Tibial artery (tissue), 4 donors: ENCODE measurements at regions not wholly inside any gene's neighbourhood (a gene's known extent, or its start where the extent isn't known, plus 50 kb on each side); places are given as distances from the start of the nearest gene placed in this dataset.

Source experiments
- DNase-seq, 2 donors: peaks; one replicate each; pipeline ENCODE4 v3.0.0-alpha.2; 2019
- H3K27ac ChIP-seq, 2 donors: fragments of 200-600 bp; sonication (generic) in 1 of 2; 1 replicate in 1 of 2; 2 replicates in 1 of 2; pipeline ENCODE4 v1.5.1; 2018 to 2019; ENCODE audit warnings: mild to moderate bottlenecking in 1 of 2
- H3K27me3 ChIP-seq, 2 donors: fragments of 200-600 bp; sonication (generic) in 1 of 2; one replicate each; pipeline versions ENCODE4 v1.5.1 to v1.6.0; 2016 to 2019
- H3K36me3 ChIP-seq, 3 donors: fragments of 200-600 bp; sonication (generic) in 2 of 3; one replicate each; pipeline ENCODE4 v1.5.1; 2016 to 2019; ENCODE audit warnings: mild to moderate bottlenecking in 2 of 3
- H3K4me1 ChIP-seq, 4 donors: fragments of 200-600 bp; sonication (generic) in 2 of 4; 1 replicate in 3 of 4; 2 replicates in 1 of 4; pipeline ENCODE4 v1.5.1; 2016 to 2019
- H3K4me3 ChIP-seq, 2 donors: fragments of 200-600 bp; sonication (generic) in 1 of 2; 1 replicate in 1 of 2; 2 replicates in 1 of 2; pipeline ENCODE4 v1.5.1; 2018 to 2019; ENCODE audit warnings: mild to moderate bottlenecking in 2 of 2
- H3K9me3 ChIP-seq, 3 donors: fragments of 200-600 bp; sonication (generic) in 1 of 3; one replicate each; pipeline ENCODE4 v1.5.1; 2016 to 2019
- CTCF ChIP-seq, 2 experiments: fragments of 200-600 bp in 1 of 2; fragments of 450-650 bp in 1 of 2; IDR thresholded peaks; one replicate each; pipeline ENCODE4 v1.5.1; 2017 to 2019; ENCODE audit warnings: antibody characterized with exemption in 2 of 2, mild to moderate bottlenecking in 1 of 2, moderate library complexity in 1 of 2
- intact Hi-C: fragments of 100-400 bp; cut with DNase I; formaldehyde crosslinking; loops from one replicate; pipeline ENCODE4 v1.15.0; 2023; ENCODE audit warnings: low total_unique reads

GRCh38 chr16:60564588-60564987 lies 1471.7 kb downstream of the CDH8 start:
- H3K27ac ChIP-seq = no peak overlapping the region
- no peak overlapping the region for H3K4me3 ChIP-seq
- intact Hi-C loops = no loop called here
- no peaks in the 10 kb centered on the region for H3K4me1 ChIP-seq
- no peaks in the 10 kb centered on the region for H3K36me3 ChIP-seq
- TF ChIP-seq CTCF (IDR thresholded peaks at IDR 0.05) = no peak
- H3K9me3 ChIP-seq = no peaks in the 10 kb centered on the region
- H3K27me3 ChIP-seq = no peaks in the 10 kb centered on the region
- DNase-seq = no peak

- H3K36me3 ChIP-seq = no peaks in the 10 kb centered on the region
- H3K27me3 ChIP-seq = no peaks in the 10 kb centered on the region
- no peak for DNase-seq
- no peaks in the 10 kb centered on the region for H3K9me3 ChIP-seq
- TF ChIP-seq CTCF (IDR thresholded peaks at IDR 0.05) = no peak
- H3K4me3 ChIP-seq = no peak overlapping the region
- no peak overlapping the region for H3K27ac ChIP-seq
- H3K4me1 ChIP-seq = no peaks in the 10 kb centered on the region
- intact Hi-C loops = no loop called here
These were observed 1473.1 kb downstream of the CDH8 start for GRCh38 chr16:60563166-60563565.

GRCh38 chr16:60558936-60559335 lies 1477.3 kb downstream of the CDH8 start:
- intact Hi-C loops = no loop called here
- Histone ChIP-seq H3K27me3 (no peaks in the 10 kb centered on the region), H3K4me1 (no peaks in the 10 kb centered on the region), H3K36me3 (no peaks in the 10 kb centered on the region), H3K4me3 (no peak overlapping the region), H3K9me3 (no peaks in the 10 kb centered on the region), H3K27ac (no peak overlapping the region)
- TF ChIP-seq CTCF (IDR thresholded peaks at IDR 0.05) = no peak
- no peak for DNase-seq

GRCh38 chr16:60553090-60553757 lies 1483.0 kb downstream of the CDH8 start:
- intact Hi-C loops = no loop called here
- TF ChIP-seq CTCF (IDR thresholded peaks at IDR 0.05) = no peak
- H3K4me1 ChIP-seq = no peaks in the 10 kb centered on the region
- H3K9me3 ChIP-seq = no peaks in the 10 kb centered on the region
- no peak for DNase-seq
- no peaks in the 10 kb centered on the region for H3K27me3 ChIP-seq
- no peaks in the 10 kb centered on the region for H3K36me3 ChIP-seq
- no peak overlapping the region for H3K27ac ChIP-seq
- no peak overlapping the region for H3K4me3 ChIP-seq

GRCh38 chr16:60541535-60541934 lies 1494.7 kb downstream of the CDH8 start:
- peaks cover 0 to 3% (median 0%) of the 10 kb centered on the region in 3 donors for H3K9me3 ChIP-seq
- DNase-seq = no peak
- intact Hi-C loops = no loop called here
- no peak overlapping the region for H3K27ac ChIP-seq
- H3K27me3 ChIP-seq = no peaks in the 10 kb centered on the region
- TF ChIP-seq CTCF (IDR thresholded peaks at IDR 0.05) = no peak
- H3K36me3 ChIP-seq = no peaks in the 10 kb centered on the region
- H3K4me3 ChIP-seq = no peak overlapping the region
- no peaks in the 10 kb centered on the region for H3K4me1 ChIP-seq

- H3K9me3 ChIP-seq = no peaks in the 10 kb centered on the region
- no peak overlapping the region for H3K27ac ChIP-seq
- no peak for TF ChIP-seq CTCF (IDR thresholded peaks at IDR 0.05)
- H3K4me3 ChIP-seq = no peak overlapping the region
- H3K27me3 ChIP-seq = no peaks in the 10 kb centered on the region
- H3K4me1 ChIP-seq = no peaks in the 10 kb centered on the region
- intact Hi-C loops = no loop called here
- no peak for DNase-seq
- H3K36me3 ChIP-seq = no peaks in the 10 kb centered on the region
These were observed 1525.3 kb downstream of the CDH8 start for GRCh38 chr16:60510941-60511340.
